ENCODE measurements at regions not wholly inside any gene's neighbourhood (a gene's known extent, or its start where the extent isn't known, plus 50 kb on each side); places are given as distances from the start of the nearest gene placed in this dataset.

DNA sequence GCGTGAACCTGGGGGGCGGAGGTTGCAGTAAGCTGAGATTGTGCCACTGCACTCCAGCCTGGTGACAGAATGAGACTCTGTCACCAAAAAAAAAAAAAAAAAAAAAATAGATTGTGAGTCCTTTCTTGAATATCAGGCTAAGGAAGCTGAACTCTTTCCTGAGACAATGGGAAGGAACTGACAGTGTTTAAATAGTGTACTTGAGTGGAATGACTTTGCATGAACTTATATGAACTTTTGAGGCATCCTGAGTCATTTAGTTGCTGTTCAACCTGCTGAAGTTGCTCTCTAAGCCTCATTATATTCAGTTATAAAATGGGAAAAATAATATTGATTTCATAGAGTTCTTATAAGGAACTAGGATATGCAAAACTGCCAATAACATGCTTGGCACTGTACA, 79.3 kb upstream of the LIMCH1 start:
- DNase-seq (ENCODE audit: low spot score) = peak; percentile 5

DNA sequence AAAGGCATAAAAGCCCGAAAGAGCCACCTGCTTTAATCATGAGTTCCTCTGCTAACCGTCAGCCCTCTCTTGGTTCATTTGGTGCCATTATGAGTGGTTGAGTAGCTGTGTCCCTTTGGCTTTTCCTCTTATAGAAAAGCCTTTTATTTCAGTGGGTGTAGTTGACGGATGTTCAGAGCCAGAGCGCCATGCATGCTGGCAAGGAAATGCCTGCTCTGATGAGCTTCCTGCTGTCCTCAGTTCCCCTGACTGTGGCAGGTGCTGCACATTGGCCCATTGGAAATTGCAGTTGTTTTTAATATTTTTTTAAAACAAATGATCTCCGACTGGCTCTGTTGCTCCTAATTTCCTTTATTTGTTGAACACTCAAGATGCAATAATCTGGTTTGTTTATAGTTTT, 77.3 kb upstream of the LIMCH1 start:
- no peak for DNase-seq (ENCODE audit: low spot score)

DNA sequence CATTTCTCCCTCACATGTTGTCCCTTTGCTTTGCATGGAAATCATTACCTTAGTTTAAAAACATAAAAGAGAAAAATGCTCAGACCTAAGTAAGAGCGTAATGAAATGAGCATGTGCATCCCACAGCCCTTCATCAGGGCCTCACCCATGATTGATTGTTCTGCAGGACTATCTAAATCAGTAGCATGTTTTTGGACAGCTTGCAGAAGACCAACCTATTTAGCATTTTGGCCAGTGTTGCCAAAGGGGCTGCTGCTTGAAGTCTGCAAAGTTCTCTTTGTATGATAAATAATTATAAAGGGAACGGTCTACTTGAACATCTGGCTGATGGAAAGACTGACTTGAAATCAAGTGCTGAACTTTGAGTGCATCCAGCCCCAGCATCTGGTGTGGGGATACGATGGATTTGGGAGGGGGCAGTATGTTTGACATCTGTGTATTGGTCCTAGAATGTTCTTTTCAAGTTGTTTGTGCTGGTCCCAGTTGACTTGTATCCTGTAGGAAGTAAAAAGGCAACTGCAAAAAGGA, 76.1 kb upstream of the LIMCH1 start:
- DNase-seq (ENCODE audit: low spot score) = no peak

DNA sequence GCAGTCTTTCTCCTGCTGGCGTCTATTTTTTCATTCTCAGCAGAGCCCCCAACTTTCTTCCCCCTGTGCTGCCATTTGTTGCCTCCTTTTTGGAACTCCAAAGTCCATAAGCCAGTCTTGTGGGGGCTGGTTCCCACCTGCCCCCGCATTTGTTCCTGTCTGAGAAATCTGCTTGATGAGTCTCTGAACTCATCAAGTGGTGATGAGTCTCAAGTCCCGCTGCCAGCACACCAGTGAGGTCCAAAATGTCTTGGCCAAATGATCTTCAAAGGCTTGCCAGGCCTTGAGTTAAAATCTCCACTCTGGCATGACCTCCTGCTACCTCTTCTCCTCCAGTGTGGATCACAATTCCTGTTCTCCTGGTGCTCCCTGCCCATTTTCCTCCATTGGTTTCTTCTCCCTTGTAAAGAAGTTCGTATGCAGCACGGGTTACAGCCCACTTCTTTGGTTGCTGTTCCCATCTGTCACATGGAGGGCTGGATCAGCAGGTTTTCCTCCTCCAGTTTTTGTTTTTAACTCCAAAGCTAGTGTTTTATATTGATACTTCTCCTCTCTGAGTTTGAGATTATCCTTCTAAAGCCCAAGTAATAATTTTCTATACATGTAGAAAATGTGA, 72.7 kb upstream of the LIMCH1 start:
- DNase-seq (ENCODE audit: low spot score) = no peak

DNA sequence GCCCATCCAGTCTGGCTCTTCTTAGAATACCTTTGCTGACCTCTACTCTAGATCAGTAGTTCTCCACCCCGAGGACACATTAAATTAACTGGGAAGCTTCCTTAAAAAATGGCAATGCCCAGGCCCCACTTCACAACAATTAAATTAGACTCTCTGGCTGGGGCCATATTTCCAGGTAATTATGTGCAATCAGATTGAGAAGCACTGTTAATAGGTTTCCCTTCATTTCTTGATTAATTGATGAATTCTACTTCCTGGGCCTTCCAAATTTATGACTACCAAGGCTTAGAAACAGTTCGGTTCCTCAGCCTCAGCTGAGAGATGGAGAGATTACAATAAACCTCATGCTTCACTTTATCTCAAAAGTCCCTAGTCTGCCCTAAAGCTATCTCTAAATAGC, 71.7 kb upstream of the LIMCH1 start:
- no peak for DNase-seq (ENCODE audit: low spot score)

DNA sequence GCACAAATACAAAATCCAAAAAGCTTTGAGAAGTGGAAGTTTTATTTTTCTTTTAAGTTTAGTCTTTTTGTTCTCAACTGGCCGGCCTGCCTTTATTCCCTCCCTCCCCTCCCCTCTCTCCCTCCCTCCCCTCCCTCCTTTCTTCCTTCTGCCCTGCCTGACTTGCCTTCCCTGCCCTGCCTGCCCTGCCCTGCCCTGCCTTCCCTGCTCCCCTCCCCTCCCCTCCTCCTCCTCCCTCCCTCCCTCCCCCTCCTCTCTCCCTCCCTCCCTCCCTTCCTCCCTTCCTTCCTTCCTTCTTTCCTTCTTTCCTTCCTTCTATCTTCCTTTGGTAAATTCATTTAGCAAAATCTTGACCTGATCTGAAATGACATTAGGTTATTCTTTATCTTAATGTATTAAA, 69.8 kb upstream of the LIMCH1 start:
- no peak for DNase-seq (ENCODE audit: low spot score)

DNA sequence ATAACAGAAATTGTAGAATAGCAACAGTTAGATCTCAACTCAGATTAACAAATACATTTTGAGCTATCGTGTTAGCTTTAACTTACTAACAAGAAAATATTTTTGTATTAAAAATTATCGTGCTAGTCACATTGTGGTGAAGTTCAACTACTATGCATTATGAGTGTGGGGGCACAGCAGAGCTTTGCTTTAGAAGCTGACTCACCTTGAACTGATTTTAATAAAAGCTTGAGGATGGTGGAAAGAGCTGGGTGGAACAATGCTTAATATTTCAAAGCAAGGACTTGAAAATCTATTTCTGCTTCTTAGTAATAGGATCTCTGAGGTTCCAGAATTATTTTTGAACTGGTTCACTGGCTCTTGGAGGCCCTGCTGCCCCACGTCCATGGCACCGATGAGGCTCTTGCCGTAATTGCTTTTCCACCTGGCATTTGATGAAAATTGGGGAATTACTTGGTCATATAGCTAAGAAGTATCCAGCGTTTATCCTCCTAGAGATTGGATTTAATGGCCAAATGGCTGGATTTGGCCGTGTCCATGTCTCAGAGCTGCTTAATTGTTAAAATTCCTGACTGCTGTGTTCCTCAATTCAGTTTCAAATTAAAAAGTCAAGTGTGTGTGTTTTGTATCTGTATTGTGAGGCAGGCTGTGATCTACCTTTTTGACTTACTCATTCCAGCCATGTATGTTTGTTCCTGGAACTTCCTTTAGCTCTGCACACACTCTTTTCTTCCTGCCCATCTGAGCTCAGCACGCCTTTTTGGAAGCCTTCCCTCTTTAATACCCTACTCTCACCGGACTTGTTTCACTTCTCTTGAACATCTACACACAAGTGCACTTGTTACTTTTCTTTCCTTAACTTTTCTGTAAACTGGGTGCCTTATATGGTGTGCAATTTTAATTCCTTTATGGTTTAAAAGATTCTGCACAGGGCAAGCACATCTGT, 66.6 kb upstream of the LIMCH1 start:
- DNase-seq (ENCODE audit: low spot score) = no peak

DNA sequence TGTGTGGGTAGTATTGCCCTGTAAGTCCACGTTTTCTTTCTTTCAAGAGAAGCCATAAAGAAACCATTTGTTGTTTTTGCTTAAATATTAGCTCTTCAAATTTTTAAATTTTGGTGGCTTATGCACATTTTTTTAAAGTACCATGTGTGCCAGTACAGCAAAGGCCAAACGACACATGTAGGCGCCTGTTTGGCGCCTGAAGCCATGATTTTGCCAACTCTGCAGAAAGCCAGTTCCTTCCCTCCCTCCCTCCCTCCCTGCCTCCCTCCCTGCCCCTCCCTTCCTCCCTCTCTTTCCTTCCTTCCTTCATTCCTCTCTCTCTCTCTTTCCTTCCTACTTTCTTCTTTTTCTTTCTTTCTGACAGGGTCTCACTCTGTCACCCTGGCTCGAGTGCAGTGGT, 65.9 kb upstream of the LIMCH1 start:
- no peak for DNase-seq (ENCODE audit: low spot score)

DNA sequence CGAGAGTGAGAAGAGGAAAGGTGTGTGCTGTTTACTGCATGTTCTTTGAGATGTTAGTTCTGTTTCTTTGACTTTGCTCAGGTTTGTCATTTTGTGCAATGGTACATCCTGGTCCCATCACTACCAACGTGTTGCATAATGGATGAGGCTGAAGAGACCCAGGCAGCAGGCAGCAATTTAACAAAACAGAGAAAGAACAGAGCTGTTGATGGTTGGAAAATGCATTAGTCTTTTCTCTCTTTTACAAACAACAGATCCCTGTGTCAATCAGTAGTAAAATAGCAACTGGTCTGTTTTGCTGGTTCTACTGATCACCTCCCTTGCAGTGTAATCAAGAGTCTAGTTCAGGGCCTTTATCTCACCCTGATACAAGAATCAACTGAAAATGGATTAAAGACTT, 64.8 kb upstream of the LIMCH1 start:
- DNase-seq (ENCODE audit: low spot score) = no peak

DNA sequence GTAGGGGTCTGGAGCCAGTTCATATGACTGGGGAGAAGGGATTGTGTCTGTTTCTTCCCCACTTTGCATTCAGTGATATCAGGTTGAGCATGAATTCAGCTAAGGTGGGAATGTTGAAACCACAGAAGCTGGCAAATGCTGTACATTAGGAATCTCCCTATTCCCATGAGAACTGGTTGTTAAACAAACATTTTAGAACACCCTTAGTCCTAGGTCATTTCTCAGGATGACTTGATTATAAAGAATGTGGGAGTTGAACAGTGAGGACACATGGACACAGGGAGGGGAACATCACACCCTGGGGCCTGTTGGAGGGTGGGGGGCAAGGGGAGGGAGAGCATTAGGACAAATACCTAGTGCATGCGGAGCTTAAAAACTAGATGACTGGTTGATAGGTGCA, 62.6 kb upstream of the LIMCH1 start:
- no peak for DNase-seq (ENCODE audit: low spot score)

DNA sequence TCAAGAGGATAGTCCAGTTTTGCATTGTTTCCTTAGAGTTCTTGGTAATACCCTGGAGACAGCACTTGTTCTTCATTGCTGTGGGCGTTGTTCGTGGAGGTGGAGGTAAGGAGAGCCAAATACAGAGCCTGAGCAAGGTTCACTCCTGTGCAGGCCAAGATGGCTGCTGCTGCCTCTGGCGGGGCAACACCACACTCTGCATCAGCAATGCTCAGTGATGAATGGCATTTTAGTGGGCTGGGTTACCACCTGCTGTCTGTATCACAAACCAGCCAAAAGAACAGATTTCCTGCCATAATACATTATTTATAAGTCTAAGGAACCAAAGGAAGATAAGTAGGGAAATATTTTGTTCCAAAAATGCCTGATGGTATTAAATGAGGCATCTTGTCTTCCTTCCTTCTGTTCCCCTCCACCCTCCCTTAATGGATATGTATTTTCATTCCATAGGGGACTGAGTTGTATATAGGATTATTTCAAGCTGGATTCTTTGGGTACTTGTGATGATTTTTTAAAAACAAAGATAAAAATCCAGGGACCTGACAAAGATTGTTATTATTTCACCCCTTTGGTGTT, 61.6 kb upstream of the LIMCH1 start:
- DNase-seq (ENCODE audit: low spot score) = no peak

DNA sequence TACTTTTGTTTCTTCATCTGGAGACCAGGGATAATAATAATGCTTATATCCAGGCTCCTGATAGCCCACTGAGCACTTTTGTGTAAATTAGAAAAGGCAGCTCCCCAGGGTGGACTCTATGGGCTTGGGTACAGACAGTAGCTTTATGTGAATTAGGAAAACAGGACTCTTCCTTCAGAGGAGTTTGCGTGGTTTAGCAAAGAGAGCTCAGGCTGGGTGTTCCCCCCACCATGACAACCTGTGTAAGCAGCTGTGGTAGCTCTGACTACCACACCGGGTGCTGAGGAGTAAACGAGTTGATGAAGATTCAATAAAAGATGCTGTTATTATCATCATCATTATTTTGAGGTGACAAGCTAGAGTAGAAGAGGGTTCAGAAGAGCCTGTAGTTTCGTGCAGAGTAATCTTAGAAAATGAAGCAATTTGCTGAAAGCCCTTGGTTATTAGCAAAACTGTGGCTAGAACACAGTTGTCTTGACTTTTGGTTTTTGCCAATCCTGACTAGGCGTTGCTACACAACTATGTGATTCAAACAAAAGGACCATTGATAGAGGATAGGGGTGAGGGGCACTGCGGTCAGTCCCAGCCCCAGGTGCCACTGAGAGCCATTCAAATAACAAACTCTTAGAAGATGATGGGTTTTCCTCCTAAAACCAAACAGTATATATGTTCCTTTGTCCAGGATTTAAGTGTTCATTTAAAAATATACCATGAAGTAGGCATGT, 60.6 kb upstream of the LIMCH1 start:
- DNase-seq (ENCODE audit: low spot score) = no peak

DNA sequence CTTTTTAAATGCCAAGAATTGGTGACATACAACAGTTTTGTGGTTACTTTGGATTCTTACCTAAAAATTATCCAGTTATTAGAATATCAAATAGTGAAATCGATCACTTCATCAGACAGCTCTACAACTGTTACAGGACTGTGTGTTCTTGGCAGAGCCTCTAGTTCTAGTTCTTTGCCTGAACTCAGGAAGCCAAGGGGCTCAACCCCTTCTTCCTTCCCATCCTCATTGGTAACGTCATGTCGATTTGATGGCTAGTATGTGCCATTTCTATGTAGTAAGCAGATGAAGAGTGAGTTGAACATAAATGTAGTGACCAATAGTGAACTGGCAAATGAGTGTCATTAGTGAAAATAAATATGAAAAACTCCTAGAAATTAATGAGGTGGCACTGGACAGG, 59.4 kb upstream of the LIMCH1 start:
- DNase-seq (ENCODE audit: low spot score) = no peak

DNA sequence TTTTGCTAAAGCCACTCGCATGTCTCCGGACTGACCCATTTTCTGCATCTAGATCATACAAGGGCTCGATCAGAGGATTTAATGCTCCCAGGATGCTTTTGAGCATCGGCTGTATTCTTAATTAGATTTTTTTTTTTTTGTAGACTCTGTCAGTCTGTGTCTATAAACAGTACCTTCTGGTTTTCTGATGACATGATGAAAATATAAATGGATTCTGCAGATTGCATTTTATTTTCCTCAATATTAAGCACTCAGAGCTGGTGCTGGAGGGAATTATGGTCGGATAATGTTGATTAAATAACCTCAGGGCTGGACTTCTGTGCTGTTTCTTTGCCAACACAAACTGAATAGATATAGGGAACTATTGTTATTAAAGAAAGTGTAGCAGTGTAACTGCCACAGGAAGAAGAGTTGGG, 57.1 kb upstream of the LIMCH1 start:
- DNase-seq (ENCODE audit: low spot score) = no peak

DNA sequence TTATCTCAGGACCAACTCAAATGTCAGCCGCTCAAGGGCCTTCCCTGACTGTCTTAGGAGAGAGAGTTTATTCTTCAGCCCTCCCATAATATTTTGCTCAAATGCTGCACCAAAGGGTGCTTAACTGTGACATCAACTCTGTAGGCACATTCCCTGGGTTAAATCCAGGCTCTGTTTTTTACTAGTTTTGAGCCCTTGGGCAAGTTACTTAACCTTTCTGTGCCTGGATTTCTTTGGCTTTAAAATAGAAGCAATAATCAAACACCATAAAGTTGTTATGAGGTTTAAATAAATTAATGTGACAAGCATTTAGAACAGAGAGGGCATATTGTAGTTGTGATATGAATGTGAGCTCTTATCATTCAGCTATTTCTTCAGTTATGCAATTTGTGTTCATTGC, 54.2 kb upstream of the LIMCH1 start:
- no peak for DNase-seq (ENCODE audit: low spot score)

DNA sequence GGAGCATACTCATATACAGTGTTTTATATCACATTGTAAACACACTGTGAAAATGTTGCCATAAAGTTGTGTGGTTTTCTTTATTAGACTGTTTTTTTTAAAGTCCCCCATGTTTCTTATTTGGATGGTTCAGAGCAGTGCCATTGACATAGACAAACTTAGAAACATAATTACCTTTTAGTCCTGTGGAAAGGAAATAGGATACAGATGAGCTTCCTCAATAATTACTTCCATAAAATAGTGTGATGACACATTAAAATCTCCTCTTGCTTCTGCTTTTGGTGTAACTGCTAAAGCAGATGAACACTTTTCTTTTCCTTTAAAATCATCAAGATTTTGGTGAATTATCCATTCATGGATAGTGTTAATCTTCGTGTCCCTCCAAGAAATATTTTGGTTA, 52.9 kb upstream of the LIMCH1 start:
- no peak for DNase-seq (ENCODE audit: low spot score)

DNA sequence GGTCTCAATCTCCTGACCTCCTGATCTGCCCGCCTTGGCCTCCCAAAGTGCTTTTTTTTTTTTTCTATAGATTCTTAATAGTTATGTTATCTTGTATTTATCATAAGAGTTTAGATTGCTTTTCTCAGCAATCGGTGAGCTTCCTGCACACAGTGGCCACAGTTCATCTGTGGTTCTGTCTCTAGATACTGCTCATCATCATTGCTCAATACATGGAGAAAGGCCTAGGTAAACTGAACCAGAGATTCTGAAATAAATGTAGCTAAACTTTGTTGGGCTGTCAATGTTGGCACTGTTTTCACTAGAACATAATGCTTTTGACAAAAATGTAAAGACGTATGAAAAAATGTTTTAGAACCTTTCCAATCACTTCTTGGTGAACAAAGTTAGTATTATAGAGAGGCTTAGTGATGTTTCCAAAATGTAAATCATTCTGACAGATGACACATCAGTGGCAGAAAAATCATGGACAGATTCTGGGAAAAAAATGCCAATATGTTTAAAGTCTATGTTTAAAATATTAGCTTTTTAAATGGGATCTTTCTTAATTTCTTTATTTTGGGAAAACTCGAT, 50.0 kb upstream of the LIMCH1 start:
- DNase-seq (ENCODE audit: low spot score) = no peak

All from RKO (cell line).